GM12891 (cell line): ENCODE measurements at regions not wholly inside any gene's neighbourhood (a gene's known extent, or its start where the extent isn't known, plus 50 kb on each side); places are given as distances from the start of the nearest gene placed in this dataset.

Experiments
- DNase-seq: peaks from one replicate; pipeline ENCODE4 v3.0.0; 2011; ENCODE audit warnings: low spot score; ENCODE audit not compliant: insufficient read length
- FAIRE-seq: peaks from 2 replicates; lab custom pipeline; 2011; peaks lifted over from hg19 to GRCh38; lab: Jason Lieb, UNC
- PAX5 ChIP-seq: IDR thresholded peaks from 2 replicates; pipeline ENCODE4 v1.6.1; 2011; ENCODE audit warnings: low read length, moderate library complexity, mild to moderate bottlenecking; ENCODE audit not compliant: insufficient read depth, severe bottlenecking
- POLR2A ChIP-seq: IDR thresholded peaks from 2 replicates; pipeline ENCODE4 v1.6.1; 2011; ENCODE audit warnings: low read depth, low read length, control low read depth
- POLR2AphosphoS5 ChIP-seq: IDR thresholded peaks from 2 replicates; pipeline ENCODE4 v1.6.1; 2011; ENCODE audit warnings: low read depth, low read length, control low read depth
- POU2F2 ChIP-seq: IDR thresholded peaks from 2 replicates; pipeline ENCODE4 v1.6.1; 2011; ENCODE audit warnings: low read depth, mild to moderate bottlenecking, control low read depth, low read length, moderate library complexity
- SPI1 ChIP-seq: IDR thresholded peaks from 2 replicates; pipeline ENCODE4 v1.6.1; 2011; ENCODE audit warnings: low read depth, low read length, control low read depth
- TAF1 ChIP-seq: IDR thresholded peaks from 2 replicates; pipeline ENCODE4 v1.6.1; 2011; ENCODE audit warnings: low read depth, low read length, control low read depth

DNA sequence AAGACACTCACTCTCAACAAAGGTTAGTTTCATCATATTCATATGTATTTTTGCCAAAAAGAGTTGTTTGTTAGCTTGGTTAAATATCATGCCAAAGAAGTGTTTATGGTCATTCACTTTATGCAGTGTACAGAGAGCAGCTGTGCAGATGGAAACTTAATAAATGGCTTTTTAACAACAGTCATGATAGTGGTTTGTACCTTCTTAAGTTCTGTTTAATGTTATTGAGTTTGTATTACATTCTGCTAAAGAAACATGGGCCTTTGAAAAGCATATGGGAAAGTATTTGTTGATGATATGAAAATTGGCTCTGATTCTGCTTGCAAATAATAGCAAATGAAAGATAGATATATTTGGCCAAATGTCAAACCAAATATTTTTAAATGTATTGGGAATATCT is 607.3 kb downstream of the NCAM2 start:
- TF ChIP-seq POLR2A: no peak
- TF ChIP-seq SPI1: no peak
- no peak for TF ChIP-seq PAX5
- no peak for TF ChIP-seq POLR2AphosphoS5
- no peak for TF ChIP-seq POU2F2
- TF ChIP-seq TAF1: no peak
- FAIRE-seq (no peak), DNase-seq (no peak)

DNA sequence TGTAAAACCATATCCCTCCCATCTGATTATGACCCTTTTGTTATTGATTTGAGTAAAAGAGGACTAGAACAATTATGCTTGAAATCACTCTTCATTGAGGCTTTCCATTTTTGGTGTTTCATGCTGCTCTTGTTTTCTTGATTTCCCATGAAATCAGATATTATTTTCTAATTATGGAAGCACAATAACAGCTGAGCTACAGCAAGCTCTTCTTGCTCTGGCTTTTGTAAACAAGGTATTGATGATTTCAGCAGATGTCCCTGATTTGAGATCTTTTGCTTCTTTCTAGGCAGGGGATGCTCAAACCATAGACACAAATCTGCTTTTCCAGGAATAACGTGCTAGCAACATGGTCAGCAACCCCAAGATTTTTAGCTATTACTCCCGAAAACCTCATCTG is 607.8 kb downstream of the NCAM2 start:
- DNase-seq (no peak), FAIRE-seq (no peak)
- TF ChIP-seq POLR2A (no peak), POU2F2 (no peak), TAF1 (no peak), PAX5 (no peak), SPI1 (no peak), POLR2AphosphoS5 (no peak)

DNA sequence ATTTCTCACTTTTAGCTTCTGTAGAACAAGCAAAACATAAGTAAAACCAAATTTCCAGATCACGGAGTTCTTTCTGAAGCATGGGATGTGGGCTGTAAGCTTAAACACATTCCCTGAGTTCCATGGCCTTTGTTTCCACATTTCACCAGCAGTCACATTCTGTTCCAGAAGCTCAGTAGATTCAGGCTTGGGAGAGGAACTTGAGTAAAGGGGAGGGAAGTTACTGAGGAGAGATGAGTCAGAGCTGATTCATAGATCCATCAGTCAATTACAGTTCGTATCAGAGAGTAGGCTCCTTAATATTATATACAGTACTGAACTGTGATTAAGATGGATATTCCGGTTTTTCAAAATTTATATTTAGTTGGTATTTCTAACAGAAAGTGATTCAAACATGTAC is 614.3 kb downstream of the NCAM2 start:
- DNase-seq (no peak), FAIRE-seq (no peak)
- TF ChIP-seq POU2F2: no peak
- TF ChIP-seq PAX5: no peak
- TF ChIP-seq TAF1: no peak
- no peak for TF ChIP-seq POLR2AphosphoS5
- no peak for TF ChIP-seq POLR2A
- no peak for TF ChIP-seq SPI1

DNA sequence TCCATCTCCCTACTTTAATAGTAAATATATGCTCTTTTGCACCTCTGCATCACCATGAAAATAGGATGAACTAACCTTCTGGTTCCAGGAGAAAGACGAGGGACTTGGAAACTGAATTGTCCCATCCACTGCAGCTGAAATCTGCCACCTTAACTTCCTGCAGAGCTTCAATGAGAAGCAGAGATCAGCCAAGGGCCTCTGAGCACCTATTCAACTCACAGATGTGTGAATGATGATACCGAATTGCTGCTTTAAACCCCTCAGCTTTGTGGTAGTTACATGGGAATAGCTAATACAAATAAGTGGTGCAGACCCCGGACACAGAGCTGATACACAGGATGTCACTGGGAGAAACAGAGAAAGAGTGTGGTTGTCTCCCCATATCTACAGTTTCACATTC is 616.8 kb downstream of the NCAM2 start:
- TF ChIP-seq SPI1 (no peak), POU2F2 (no peak), PAX5 (no peak), POLR2AphosphoS5 (no peak), TAF1 (no peak), POLR2A (no peak)
- no peak for DNase-seq
- no peak for FAIRE-seq

DNA sequence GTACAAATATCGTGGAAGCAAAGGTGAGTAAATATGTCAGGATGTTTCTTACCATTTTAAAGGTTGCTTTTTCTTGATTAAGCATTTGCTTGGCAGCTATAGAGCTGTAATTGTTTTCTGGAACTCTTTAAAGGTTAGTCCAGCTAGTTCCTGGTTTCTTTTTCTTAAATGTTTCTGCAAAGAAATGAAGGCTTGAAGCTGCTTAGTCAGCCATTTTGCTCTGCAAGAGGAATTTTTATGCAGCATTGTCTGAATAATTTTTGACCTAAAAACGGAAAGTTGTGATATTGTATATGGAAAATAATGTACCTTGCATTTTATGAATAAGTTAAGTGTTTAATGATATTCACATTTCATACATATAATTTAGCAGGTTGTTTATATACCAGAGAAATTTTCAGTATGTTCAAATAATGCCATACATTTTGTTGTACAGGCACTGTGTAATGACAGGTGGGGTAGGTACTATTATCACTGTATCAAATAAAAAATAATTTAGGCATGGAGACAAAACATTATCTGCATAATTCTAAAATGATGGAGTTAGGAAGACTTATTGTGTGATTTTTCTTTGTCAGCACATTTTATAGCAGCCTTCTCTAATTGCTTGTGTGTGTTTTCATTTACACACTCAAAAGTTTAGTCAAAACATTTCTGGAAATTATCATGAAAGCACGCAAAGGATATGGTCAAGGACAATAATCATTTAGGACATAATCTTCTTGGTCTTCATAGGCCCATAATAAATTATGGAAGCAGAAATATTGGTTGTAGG is 624.4 kb downstream of the NCAM2 start:
- no peak for TF ChIP-seq TAF1
- no peak for TF ChIP-seq POLR2AphosphoS5
- TF ChIP-seq POLR2A: no peak
- no peak for TF ChIP-seq SPI1
- no peak for TF ChIP-seq PAX5
- no peak for TF ChIP-seq POU2F2
- FAIRE-seq (no peak), DNase-seq (no peak)

DNA sequence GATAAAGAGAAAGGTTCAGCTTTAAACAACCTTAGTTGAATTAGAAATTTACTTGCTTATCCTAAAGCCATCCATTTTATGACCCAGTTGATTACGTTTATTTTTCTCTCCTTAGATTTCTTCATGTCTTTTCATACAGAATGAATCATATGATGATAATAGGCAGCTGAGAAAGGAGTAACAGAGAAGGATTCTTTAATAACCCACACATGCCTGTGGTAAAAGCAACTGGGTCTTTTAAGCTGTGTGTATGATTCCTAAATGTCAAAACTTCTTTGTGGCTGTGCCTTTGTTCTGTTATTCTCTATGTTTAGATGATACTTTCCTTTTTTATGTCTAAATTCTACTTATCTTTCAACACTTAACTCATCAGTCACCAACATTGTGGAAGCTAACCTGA is 626.5 kb downstream of the NCAM2 start:
- no peak for FAIRE-seq
- TF ChIP-seq PAX5 (no peak), SPI1 (no peak), TAF1 (no peak), POLR2A (no peak), POLR2AphosphoS5 (no peak), POU2F2 (no peak)

DNA sequence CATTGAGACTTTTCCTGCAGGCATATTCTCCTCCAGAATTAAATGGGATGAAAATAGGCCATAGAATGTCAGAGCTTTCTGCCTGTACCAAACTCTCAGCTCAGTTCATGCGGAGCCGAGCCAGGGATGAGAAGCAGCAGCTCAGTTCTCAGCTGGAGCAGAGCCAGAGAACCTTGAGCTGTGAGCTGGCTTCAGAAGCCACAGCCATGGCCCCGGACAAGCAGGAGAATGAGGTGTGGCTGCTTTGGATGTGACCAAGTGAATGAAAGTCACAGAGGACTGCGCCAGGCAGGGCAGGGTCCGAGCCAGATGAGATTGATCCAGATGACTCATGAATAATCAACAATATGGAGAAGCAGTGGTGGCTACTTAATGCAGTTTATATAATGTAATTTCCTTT is 633.8 kb downstream of the NCAM2 start:
- no peak for TF ChIP-seq POU2F2
- no peak for TF ChIP-seq POLR2AphosphoS5
- no peak for TF ChIP-seq TAF1
- DNase-seq: no peak
- FAIRE-seq: no peak

More for the DNA sequence above, 626.5 kb downstream of the NCAM2 start:
- DNase-seq: no peak

DNA sequence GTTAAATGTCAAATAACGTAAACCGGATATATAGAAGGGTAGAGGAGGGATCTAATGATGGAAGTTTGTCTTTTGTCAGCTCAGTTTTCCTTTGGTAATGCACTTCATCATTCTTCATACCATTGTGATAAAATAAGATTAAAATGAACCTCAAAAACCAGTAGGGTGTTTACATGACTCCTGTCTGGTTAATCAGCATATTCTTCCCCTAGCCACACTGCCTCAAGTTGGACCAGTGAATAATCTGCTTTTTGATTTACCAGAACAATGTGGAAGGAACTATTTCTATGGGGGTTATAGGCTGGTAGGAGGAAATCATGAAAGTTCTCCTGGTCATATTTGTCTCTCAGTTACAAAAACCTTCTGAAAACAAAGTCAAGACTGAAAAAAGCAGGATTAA is 634.7 kb downstream of the NCAM2 start:
- no peak for FAIRE-seq
- no peak for DNase-seq
- no peak for TF ChIP-seq PAX5
- TF ChIP-seq POLR2AphosphoS5: no peak
- no peak for TF ChIP-seq POU2F2
- no peak for TF ChIP-seq TAF1
- TF ChIP-seq POLR2A: no peak
- TF ChIP-seq SPI1: no peak

DNA sequence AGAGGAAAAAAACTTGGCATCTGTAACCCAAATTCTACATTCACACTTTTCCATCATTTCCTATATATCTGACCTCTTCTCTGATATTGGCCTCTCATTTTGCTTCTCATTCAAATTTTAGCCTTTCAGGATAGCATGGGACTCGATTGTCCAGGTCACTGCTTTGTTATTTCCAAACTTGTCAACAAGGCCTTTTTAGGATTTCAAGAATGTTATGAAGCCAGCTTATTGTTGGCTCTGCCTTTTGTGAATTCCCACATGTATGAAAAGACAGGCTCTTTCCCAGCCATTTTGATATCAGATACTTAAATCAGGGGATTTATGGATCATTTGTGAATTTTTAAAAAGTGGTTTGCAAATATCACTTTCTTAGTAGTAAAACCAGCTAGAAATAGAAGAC is 663.5 kb downstream of the NCAM2 start:
- FAIRE-seq (no peak), DNase-seq (no peak)
- no peak for TF ChIP-seq TAF1
- TF ChIP-seq POU2F2: no peak
- TF ChIP-seq POLR2AphosphoS5: no peak
- TF ChIP-seq PAX5: no peak
- no peak for TF ChIP-seq SPI1
- no peak for TF ChIP-seq POLR2A

DNA sequence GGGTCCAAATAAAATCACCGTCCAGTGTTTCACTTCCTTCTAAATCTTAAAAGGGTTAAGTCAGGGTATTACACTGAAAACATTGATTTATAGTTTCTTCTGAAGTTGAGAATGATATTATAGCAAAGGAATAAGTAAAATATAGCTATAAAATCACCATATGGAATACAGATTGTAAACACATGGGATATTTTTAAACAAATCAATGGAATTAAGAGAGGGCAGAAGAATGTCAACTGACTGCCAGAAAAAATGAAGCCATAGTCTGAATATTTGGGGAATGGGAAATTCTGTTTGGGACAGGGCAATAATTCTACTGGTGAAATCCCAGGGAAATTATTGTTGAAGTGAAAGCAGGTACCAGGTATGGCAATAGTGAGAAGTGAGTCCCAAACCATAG is 664.6 kb downstream of the NCAM2 start:
- DNase-seq (no peak), FAIRE-seq (no peak)
- no peak for TF ChIP-seq POLR2A
- TF ChIP-seq PAX5: no peak
- no peak for TF ChIP-seq POLR2AphosphoS5
- TF ChIP-seq SPI1: no peak
- no peak for TF ChIP-seq POU2F2
- TF ChIP-seq TAF1: no peak
